NOMO-1 (cell line): ENCODE measurements at regions not wholly inside any gene's neighbourhood (a gene's known extent, or its start where the extent isn't known, plus 50 kb on each side); places are given as distances from the start of the nearest gene placed in this dataset.

Experiments used
- DNase-seq, 2 experiments: peaks; one replicate each; lab custom pipeline; 2025; ENCODE audit not compliant: unreplicated experiment in 2 of 2; lab: John Stamatoyannopoulos, UW

GRCh38 chr21:36627242-36627641 is 71.7 kb upstream of the SIM2 start:
- no peak for DNase-seq

GRCh38 chr21:36628106-36628505 is 70.8 kb upstream of the SIM2 start:
- no peak for DNase-seq

- no peak for DNase-seq
Observed at GRCh38 chr21:36628761-36629460, 70.0 kb upstream of the SIM2 start.

- peak; percentile 31 to 40 for DNase-seq
Observed at GRCh38 chr21:36630485-36631206, 68.3 kb upstream of the SIM2 start.

- no peak for DNase-seq
Observed at GRCh38 chr21:36636016-36636415, 62.9 kb upstream of the SIM2 start.

- DNase-seq, result no peak
Observed at GRCh38 chr21:36636439-36636838, 62.5 kb upstream of the SIM2 start.

- no peak for DNase-seq
Observed at GRCh38 chr21:36639769-36640168, 59.1 kb upstream of the SIM2 start.

GRCh38 chr21:36640174-36640720 is 58.7 kb upstream of the SIM2 start:
- no peak for DNase-seq

GRCh38 chr21:36640721-36641244 is 58.1 kb upstream of the SIM2 start:
- no peak for DNase-seq

- DNase-seq, result no peak
Observed at GRCh38 chr21:36641346-36641745, 57.6 kb upstream of the SIM2 start.

- DNase-seq, result no peak
Observed at GRCh38 chr21:36641886-36642285, 57.0 kb upstream of the SIM2 start.

- no peak for DNase-seq
Observed at GRCh38 chr21:36642777-36643176, 56.1 kb upstream of the SIM2 start.

- DNase-seq, result no peak
Observed at GRCh38 chr21:36643374-36644250, 55.3 kb upstream of the SIM2 start.

GRCh38 chr21:36646011-36646410 is 52.9 kb upstream of the SIM2 start:
- no peak for DNase-seq

- DNase-seq, result no peak
Observed at GRCh38 chr21:36646645-36647044, 52.3 kb upstream of the SIM2 start.

GRCh38 chr21:36647279-36648093 is 51.4 kb upstream of the SIM2 start:
- DNase-seq, result no peak
